Thyroid gland (tissue), 4 donors: ENCODE measurements at regions not wholly inside any gene's neighbourhood (a gene's known extent, or its start where the extent isn't known, plus 50 kb on each side); places are given as distances from the start of the nearest gene placed in this dataset.

Experiments used
- CTCF ChIP-seq, 6 experiments: fragments of 200-600 bp in 3 of 6; fragments of 450-650 bp in 3 of 6; sonication (generic) in 3 of 6; IDR thresholded peaks; one replicate each; pipeline ENCODE4 v1.5.1; 2016 to 2019; ENCODE audit warnings: antibody characterized with exemption in 6 of 6, mild to moderate bottlenecking in 2 of 6, inconsistent platforms in 1 of 6, moderate library complexity in 1 of 6
- POLR2A ChIP-seq, 2 donors: fragments of 450-650 bp; IDR thresholded peaks; one replicate each; pipeline ENCODE4 v1.6.1; 2017; ENCODE audit warnings: antibody characterized with exemption in 2 of 2, mild to moderate bottlenecking in 2 of 2, moderate library complexity in 1 of 2

- TF ChIP-seq CTCF (IDR thresholded peaks at IDR 0.05) (no peak), POLR2A (IDR thresholded peaks at IDR 0.05) (no peak)
Observed at GRCh38 chrX:13121020-13121555, 76.7 kb upstream of the FAM9C start.
